NT2/D1 (cell line): ENCODE measurements at regions not wholly inside any gene's neighbourhood (a gene's known extent, or its start where the extent isn't known, plus 50 kb on each side); places are given as distances from the start of the nearest gene placed in this dataset.

ENCODE experiments used
- DNase-seq: peaks from one replicate; pipeline ENCODE4 v3.0.0-alpha.2; 2011; ENCODE audit warnings: low read depth, low spot score
- H3K27me3 ChIP-seq: 2 replicates; pipeline ENCODE4 v1.6.0; 2011; ENCODE audit warnings: mild to moderate bottlenecking; ENCODE audit not compliant: insufficient read length, insufficient read depth
- H3K36me3 ChIP-seq: 2 replicates; pipeline ENCODE4 v1.6.1; 2011; ENCODE audit warnings: mild to moderate bottlenecking, low read length, mixed read lengths; ENCODE audit not compliant: insufficient read depth, insufficient read length
- H3K4me1 ChIP-seq: 2 replicates; pipeline ENCODE4 v1.5.1; 2011; ENCODE audit not compliant: insufficient read depth, insufficient read length
- H3K4me3 ChIP-seq: 2 replicates; pipeline ENCODE4 v1.5.1; 2011; ENCODE audit warnings: low read depth; ENCODE audit not compliant: insufficient read length
- H3K9ac ChIP-seq: 2 replicates; pipeline ENCODE4 v1.6.0; 2011; ENCODE audit warnings: low read depth; ENCODE audit not compliant: insufficient read length
- H3K9me3 ChIP-seq: 2 replicates; pipeline ENCODE4 v1.5.1; 2011; ENCODE audit warnings: mild to moderate bottlenecking, low read length; ENCODE audit not compliant: insufficient read depth
- SUZ12 ChIP-seq: IDR thresholded peaks from 2 replicates; pipeline ENCODE4 v1.6.1; 2011; ENCODE audit not compliant: insufficient read length, insufficient read depth; ENCODE audit errors: extremely low read depth
- YY1 ChIP-seq: IDR thresholded peaks from 2 replicates; pipeline ENCODE4 v1.6.1; 2011; ENCODE audit not compliant: insufficient read length, insufficient read depth
- ZNF274 ChIP-seq: IDR thresholded peaks from 2 replicates; pipeline ENCODE4 v1.6.1; 2011; ENCODE audit warnings: mild to moderate bottlenecking, low read depth, low read length

DNA sequence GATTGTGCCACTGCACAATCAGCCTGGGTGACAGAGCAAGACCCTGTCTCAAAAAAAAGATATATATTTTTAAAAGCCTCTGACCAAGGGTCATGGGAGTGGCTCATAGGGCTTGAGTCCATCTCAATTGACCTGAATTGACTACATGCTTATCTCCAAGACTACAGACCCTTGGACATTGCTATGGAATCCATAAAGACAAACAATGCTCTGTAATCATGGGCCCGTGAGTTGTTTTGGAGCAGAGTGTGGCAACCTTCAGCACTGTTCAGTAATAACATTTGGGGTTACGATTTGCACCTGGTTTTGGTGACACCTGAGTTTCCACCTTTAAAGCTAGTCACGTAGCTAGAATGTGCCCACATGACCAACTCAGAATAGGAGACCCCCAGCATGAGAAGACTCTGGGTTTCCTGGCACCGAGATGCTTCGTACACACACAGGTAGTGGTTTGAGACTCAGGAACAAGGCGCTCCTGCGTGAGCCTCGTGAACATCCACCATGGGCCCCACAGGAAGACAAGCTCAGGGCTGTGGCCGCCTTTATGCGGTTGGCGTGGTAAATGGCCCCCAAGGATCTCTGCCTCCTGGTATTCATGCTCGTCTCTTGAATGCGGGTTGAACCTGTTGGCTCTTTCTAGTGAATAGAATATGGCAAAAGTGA, 66.6 kb upstream of the RPH3AL start:
- TF ChIP-seq ZNF274 (no peak), YY1 (no peak), SUZ12 (no peak)
- Histone ChIP-seq H3K27me3 (peaks cover 18% of the 10 kb centered on the region), H3K4me3 (no peak overlapping the region), H3K4me1 (no peaks in the 10 kb centered on the region), H3K9ac (no peak overlapping the region), H3K9me3 (no peaks in the 10 kb centered on the region), H3K36me3 (peaks cover 8% of the 10 kb centered on the region)
- DNase-seq = no peak

DNA sequence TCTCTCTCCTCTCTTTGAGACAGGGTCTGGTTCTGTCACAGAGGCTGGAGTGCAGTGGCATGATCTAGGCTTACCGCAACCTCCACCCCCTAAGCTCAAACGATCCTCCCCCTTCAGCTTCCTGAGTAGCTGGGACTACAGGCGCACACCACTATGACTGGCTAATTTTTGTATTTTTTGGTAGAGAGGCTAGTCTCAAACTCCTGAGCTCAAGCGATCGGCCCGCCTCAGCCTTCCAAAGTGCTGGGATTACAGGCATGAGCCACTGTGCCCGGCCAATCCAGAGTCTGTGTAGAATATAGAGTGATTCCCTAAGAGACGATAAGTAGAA, 65.8 kb upstream of the RPH3AL start:
- TF ChIP-seq YY1 (no peak), ZNF274 (no peak), SUZ12 (no peak)
- H3K4me1 ChIP-seq = no peaks in the 10 kb centered on the region
- no peak overlapping the region for H3K4me3 ChIP-seq
- peaks cover 13% of the 10 kb centered on the region for H3K36me3 ChIP-seq
- no peaks in the 10 kb centered on the region for H3K9me3 ChIP-seq
- peaks cover 13% of the 10 kb centered on the region for H3K27me3 ChIP-seq
- H3K9ac ChIP-seq = no peak overlapping the region
- DNase-seq = no peak

DNA sequence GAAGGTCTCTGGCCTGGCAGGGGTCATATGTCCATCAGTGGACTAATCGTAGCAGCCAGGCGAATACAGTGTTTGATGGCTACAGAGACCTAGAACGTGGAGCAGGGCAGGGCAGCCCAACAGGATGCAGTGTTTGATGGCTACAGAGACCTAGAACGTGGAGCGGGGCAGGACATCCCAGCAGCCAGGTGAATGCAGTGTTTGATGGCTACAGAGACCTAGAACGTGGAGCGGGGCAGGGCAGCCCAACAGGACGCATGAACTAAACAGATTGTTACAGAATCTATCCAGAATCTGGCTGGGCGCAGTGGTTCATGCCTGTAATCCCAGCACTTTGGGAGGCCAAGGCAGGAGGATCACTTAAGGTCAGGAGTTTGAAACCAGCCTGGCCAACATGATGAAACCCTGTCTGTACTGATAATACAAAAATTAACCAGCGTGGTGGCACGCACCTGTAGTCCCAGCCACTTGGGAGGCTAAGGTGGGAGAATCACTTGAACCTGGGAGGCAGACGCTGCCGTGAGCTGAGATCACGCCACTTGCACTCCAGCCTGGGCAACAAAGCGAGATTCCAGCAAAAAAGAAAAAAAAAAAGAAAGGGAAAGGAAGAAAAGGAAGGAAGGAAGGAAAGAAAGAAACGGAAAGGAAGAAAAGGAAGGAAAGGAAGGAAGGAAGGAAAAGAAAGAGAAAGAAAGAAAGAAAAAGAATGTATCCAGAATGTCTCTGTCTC, 65.2 kb upstream of the RPH3AL start:
- Histone ChIP-seq H3K4me3 (no peak overlapping the region), H3K36me3 (peaks cover 17% of the 10 kb centered on the region), H3K4me1 (no peaks in the 10 kb centered on the region), H3K27me3 (peaks cover 11% of the 10 kb centered on the region), H3K9ac (no peak overlapping the region), H3K9me3 (no peaks in the 10 kb centered on the region)
- TF ChIP-seq SUZ12 (no peak), ZNF274 (no peak), YY1 (no peak)
- no peak for DNase-seq

DNA sequence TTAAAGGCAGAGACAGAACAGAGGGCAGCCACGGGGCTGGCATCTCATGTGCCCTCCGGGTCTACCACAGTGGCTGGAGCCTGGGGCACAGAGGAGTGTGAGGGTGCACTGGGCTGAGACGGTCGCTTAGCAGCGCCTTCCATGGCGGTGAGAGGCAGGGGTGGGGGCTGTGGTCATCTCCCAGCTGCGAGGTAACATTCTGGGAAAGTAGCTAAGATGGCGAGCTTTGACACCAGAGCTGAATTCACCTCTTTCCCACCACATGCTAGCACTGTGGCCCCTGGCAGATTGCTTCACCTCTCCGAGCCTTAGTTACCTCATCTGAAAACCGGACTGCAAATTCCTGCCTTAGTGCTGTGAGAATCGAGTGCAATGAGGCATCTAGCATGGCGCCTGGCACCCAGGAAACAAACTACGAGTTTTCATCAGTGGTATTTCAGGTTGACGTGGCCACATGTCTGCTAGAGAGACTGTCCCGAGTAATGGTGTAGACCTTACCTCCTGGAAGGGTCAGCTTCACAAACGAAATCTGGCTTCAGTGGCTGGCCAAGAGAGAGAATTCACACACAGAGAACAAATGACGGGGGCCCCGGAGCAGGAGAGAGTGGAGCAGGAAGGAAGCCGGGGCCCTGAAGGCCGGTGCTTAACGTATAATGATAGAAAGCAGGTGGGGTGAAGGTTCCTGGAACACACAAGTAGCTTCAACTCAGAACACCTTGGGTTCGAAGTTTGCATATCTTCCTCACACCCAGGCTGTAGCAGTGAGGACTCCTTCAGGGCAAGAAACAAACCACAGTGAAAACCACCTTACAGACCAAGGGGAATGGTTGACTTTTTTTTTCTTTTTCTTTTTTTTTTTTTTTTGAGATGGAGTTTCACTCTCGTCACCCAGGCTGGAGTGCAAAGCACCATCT, 63.9 kb upstream of the RPH3AL start:
- Histone ChIP-seq H3K9ac (no peak overlapping the region), H3K4me3 (no peak overlapping the region), H3K4me1 (no peaks in the 10 kb centered on the region), H3K27me3 (peaks cover under 1% of the 10 kb centered on the region), H3K36me3 (peaks cover 18% of the 10 kb centered on the region), H3K9me3 (no peaks in the 10 kb centered on the region)
- no peak for TF ChIP-seq SUZ12
- no peak for TF ChIP-seq YY1
- no peak for TF ChIP-seq ZNF274
- DNase-seq = no peak

DNA sequence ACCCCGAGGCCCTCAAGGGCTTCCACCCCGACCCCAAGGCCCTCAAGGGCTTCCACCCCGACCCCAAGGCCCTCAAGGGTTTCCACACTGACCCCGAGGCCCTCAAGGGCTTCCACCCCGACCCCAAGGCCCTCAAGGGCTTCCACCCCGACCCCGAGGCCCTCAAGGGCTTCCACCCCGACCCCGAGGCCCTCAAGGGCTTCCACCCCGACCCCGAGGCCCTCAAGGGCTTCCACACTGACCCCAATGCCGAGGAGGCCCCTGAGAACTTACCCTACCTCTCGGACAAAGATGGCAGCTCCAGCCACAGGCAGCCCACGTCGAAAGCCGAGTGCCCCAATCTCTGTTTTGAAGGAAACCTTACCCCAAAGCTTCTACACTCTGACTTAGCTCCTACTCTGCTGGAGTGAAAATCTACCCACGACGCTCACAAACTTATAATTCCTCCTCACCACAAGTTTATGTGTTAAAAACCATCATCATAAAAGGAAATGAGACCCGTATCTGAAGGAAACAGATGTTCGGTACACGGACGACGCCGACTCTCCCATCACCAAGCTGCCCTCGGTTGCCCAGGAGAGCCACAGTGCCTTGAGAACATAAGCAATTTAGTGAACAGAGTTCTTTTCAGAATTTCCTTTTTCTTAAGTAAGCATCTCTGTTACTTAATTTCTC, 61.2 kb upstream of the RPH3AL start:
- Histone ChIP-seq H3K36me3 (peaks cover 18% of the 10 kb centered on the region), H3K27me3 (no peaks in the 10 kb centered on the region), H3K9me3 (no peaks in the 10 kb centered on the region), H3K4me3 (no peak overlapping the region), H3K4me1 (peaks cover 2% of the 10 kb centered on the region), H3K9ac (no peak overlapping the region)
- DNase-seq = no peak
- TF ChIP-seq YY1 (no peak), SUZ12 (no peak), ZNF274 (no peak)

DNA sequence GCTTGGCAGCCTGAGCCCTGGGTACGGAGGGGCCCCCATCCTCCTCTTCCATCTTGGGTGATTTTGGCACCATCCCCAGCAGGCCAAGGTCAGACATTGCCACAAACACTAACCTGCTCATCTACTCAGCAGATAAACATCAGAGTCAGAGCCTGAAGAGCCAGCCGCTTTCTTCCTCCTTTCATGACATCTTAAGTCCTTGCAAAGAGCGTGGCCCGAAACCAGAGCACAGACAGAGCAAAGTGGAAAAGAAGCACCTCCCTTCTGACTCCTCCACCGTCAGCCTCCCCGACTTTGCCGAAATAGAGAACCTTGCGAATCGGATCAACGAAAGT, 60.4 kb upstream of the RPH3AL start:
- TF ChIP-seq SUZ12 = no peak
- no peak for TF ChIP-seq YY1
- TF ChIP-seq ZNF274 = no peak
- no peaks in the 10 kb centered on the region for H3K27me3 ChIP-seq
- H3K36me3 ChIP-seq = peaks cover 18% of the 10 kb centered on the region
- no peak overlapping the region for H3K9ac ChIP-seq
- H3K9me3 ChIP-seq = no peaks in the 10 kb centered on the region
- peaks cover 2% of the 10 kb centered on the region for H3K4me1 ChIP-seq
- no peak for DNase-seq
- H3K4me3 ChIP-seq = no peak overlapping the region
